ENCODE measurements at regions not wholly inside any gene's neighbourhood (a gene's known extent, or its start where the extent isn't known, plus 50 kb on each side); places are given as distances from the start of the nearest gene placed in this dataset.
"Not testable (repeated sequence)": the region's sequence is repeated elsewhere in the genome, so short reads cannot be mapped to it uniquely, and the experiment has no call there.

DNA sequence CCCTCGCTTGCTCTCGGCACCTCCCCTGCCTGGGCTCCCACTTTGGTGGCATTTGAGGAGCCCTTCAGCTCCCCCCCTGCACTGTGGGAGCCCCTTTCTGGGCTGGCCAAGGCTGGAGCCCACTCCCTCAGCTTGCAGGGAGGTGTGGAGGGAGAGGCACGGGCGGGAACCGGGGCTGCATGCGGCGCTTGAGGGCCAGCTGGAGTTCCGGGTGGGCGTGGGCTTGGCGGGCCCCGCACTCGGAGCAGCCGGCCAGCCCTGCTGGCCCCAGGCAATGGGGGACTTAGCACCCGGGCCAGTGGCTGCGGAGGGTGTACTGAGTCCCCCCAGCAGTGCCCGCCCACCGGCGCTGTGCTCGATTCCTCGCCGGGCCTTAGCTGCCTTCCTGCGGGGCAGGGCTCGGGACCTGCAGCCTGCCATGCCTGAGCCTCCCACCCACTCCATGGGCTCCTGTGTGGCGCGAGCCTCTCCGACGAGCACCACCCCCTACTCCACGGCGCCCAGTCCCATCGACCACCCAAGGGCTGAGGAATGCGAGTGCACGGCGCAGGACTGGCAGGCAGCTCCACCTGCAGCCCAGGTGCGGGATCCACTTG is 730.0 kb upstream of the SEMA6A start:
- not testable (repeated sequence) for DNase-seq (ENCODE audit: low spot score)

DNA sequence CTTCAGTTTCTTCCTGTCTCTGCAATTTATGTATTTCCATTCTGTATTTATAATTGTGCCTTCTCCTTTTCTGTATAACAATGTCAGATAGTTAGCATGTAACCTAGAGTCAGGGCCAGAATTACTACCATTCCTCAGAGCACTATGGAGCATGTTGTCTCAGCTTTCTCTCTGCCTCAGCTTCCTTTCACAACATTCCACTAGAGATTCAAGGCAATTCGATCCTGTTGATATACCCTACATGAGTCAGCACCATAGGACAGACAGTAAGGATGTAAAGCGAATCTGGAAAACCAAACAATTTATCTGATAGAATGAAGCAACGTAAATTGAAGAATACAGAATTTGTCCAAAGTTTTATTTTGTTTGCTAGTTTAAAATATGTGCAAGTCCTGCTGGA is 728.3 kb upstream of the SEMA6A start:
- DNase-seq (ENCODE audit: low spot score): no peak

DNA sequence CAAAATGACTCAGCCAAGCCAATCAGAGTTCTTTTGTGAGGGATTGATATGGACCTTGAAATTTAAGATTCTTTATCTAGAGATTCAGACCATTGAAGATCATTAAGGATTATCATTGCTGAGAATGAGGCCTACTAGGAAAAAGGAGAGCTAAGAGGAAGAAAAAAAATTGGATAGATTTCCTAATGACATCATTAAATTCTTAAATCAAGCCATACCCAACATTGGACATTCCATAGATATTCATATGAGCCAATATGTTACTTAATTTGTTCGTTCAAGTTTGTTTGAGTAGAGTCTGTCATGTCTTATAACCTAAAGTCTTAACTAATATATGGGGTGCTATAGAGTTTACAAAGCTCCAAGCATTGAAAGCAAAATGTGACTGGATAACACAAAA is 727.9 kb upstream of the SEMA6A start:
- no peak for DNase-seq (ENCODE audit: low spot score)

DNA sequence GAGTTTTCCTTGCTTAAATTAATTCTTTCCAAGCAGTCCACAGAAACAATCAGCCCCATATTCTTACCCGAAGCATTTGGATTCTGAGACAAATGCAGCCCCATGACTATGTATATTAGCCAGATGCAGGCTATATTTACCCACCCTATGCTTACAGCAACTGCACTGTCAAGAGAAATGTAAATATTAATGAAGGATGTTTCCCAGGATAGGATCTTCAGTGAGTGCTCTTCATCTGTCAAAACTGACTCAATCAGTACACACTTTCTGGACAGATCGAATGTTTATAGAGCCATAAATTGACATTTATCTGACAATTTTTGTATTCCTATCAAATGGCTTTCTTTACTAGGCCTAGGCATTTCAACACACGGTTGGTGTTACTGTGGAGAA is 725.3 kb upstream of the SEMA6A start:
- no peak for DNase-seq (ENCODE audit: low spot score)

DNA sequence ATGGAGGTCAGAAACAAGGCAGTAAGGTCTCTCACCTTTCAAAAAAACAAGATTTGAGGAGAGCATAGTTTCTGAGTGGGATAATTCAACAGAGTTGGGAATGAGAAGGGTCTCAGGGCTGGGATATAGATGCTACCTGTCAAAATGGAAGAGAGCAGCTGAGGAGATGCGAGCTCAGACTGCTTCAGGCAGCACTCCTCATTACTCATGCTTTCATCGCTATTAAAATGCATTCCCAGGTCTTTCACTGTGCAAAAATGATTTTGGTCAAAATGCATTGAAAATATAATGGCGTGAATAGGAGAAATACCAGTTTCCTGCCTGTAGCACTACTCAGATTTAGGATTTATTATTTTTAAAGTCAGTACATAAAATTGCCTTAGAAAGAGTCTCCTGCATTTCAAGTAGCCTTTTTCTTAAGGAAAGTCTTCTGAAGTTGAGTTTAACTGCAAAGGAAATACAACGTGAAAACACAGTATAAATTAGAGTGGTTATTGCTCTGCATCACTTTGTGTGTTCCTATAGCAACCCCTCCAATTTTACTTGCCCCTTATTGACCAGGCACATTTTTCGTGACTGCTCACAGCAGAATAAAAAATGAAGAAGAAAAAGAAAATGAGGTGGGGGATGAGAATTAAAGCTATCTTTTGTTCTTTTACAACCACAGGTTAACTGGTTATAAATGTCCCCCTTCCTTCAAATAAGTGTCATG is 724.8 kb upstream of the SEMA6A start:
- DNase-seq (ENCODE audit: low spot score): no peak

DNA sequence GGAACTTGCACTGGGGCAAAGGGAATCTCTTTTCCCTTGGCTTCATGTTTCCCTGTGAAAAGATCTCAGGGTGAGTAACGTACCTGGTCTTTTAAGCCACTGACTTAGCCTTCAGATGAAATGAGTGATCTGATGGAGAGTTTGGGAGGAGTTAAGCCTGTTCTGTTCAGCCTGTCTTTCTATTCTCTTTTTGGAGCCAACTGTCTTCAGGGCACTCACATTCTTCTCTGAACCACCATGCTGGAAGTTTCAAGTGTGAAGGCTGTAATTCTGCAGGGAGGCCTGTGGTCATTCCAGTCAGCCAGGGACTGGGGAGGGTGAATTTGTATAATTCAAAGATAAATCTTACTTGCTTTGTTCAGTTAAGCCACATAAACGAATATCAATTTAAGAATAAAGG is 722.2 kb upstream of the SEMA6A start:
- DNase-seq (ENCODE audit: low spot score): no peak

DNA sequence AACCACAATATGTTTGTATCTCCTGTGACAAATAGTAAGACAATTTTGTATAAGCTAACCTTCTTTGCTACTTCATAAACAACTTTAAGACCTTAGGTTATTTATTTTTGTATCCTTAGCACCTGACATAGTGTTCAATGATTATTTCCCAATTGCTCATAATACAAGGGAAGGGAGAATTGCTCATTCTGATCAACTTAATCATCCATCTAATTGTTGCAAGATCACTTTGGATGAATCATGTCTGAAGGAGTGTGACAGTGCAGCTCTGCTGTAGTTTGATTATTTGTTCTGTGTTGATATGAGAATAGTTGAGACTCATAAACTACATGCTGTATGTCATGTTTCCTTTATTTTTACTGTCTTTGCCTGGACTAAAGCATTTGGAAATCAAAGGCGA is 721.3 kb upstream of the SEMA6A start:
- no peak for DNase-seq (ENCODE audit: low spot score)

DNA sequence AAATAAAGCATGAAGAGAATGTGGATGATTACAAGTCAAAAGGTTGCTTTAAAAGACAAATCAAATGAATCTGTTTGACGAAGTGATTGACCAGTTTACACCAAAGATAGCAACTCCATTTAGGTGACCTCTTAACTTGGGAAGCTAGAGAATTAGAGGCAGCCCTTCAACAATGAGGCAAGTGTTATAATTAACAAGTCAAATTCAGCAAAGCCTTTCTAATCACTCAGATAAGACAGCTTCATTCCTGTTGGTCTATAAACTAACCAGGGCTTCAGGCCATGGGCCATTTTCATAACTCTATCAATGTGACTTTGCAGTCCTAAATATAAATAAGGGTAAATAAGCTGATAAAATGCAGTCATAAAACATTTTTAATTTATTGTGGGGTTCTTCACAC is 712.2 kb upstream of the SEMA6A start:
- DNase-seq (ENCODE audit: low spot score): no peak

DNA sequence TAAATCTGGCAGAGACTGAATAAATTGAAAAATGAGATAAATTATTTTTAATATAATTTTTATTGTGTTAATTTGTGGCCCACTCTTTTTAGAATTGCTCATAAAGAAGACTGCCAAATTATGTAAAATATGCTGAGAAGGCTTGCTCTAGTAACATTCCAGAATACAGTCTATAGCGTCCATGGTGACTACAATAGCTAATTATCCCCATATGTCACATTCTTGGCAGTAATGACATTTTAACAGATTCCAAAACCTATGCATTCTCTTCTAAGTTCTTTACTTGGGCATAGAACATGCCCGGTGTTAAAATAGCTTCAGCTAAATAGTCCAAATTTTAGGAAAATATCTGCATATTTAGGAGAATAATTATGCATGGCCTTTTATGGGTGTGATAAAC is 697.0 kb upstream of the SEMA6A start:
- no peak for DNase-seq (ENCODE audit: low spot score)

DNA sequence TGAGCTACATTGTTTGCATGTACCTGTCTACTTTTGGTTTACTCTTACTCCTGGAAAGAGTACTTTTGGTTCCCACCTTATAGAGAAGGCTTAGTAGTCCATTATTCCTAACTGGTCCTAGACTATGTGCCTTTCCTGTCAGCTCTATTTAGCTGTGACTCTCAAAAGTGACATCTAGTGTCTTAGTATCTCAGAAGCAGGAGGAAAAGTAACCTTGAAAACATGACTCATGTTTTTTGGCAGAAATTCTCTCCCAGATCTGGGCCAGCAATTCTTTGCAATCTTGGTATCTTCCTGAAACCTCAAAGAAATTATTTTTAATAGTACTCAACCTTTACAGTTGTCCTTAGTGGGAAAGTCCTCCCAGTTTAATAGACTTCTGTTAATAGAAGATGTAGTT is 691.7 kb upstream of the SEMA6A start:
- DNase-seq (ENCODE audit: low spot score): no peak

DNA sequence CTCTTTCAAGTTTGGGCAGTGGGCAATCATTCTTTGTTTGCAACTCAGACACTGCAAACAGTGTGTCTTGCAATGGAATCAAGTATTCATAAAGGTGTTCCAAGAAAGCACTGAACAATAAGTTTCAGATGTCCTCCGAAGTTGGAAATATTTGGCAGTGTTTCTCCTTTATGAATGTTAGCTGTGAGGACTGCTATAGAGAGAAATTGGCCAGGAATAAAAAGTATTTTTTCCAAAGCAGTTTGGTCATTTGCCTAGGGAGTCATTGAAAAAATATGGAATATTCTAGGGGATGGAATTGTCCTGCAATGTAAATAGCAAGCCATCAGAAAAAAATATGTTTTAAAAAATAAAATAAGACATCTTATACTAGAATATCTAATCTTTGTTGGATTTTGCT is 688.6 kb upstream of the SEMA6A start:
- no peak for DNase-seq (ENCODE audit: low spot score)

DNA sequence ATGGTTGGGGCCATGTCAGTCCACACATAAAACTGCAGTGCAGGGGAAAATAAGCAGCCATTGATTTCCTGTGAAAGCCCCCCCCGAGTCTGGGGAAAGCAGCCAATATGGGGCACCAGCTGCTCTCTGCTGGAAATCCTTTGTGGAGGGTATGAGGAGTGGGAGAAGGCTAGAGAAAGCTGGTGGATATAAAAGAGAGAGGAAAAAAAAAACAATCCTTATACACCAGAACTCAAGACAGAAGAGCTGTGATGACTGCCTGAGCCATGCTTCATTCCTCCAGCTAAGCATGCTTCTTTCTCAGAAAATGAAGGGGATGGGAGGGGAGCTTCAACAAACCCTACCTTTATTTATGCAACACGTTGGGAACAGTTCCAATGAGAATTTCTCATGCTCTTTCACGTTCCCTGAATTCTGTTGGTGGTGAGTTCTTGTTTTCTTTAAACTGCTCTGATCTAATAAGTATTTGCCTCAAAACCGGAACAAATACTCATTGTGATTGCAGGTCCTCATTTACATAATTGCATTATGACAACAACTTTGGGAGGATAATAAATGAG is 688.0 kb upstream of the SEMA6A start:
- DNase-seq (ENCODE audit: low spot score): no peak

DNA sequence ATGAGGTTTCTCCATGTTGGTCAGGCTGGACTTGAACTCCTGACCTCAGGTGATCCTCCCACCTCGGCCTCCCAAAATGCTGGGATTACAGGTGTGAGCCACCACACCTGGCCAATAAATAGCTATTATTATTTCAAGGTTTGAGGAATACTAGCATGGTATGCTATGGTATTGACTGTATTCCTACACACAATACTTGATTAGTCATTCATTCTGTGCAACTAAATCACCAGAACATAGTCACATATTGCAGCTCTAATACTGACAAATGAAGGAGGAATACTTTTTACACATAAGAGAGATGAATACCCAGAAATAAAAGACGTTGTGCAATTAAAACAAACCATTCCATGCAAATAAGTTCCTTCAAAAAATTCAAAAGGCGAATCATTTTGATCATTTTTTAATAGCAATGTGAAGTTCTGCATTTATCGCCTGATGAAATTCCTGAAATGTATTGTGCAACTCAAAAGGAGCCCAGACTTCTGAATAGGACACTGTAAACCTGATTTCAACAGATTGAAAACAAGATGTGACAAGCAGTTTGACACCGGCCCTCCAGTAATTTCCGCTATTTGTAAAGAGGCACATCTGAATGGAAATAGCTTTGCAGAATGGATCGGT is 687.4 kb upstream of the SEMA6A start:
- no peak for DNase-seq (ENCODE audit: low spot score)

DNA sequence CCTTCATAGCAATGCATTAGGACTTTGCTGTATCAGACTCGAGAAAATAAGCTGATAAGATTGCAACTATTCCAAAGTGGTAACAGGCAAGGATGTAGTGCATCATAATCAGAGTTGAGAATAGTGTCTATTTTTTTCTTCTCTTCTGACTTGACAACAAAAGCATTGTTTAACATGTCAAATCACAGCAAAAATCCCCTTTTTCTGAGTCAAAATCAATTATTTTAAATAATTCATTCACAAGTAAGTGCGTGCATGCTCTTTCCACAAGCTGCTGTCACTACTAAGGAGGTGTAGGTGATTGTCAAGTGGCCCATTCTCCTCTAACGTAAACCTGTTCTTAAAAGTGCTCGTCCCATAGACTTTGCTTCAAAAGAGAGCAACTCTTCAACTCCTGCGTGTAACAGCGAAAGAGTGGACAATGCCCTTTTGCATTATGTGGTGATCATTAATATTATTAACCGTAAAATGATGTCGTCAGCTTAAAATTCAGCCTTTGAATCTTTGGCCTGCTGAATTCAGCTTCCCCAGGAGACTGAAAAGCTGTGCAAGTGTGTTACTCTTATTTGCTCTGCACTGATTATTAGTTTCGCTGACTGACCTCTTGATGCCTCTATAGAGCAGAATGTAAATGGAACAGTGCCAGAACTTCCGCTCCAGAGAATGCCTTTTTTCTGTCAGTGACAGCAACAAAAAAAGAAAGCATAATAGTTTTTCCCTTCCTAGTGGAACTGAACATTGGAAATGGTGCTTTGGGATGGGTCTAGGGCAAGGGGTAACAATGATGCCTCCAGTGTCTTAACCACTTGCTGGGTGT is 680.8 kb upstream of the SEMA6A start:
- no peak for DNase-seq (ENCODE audit: low spot score)

DNA sequence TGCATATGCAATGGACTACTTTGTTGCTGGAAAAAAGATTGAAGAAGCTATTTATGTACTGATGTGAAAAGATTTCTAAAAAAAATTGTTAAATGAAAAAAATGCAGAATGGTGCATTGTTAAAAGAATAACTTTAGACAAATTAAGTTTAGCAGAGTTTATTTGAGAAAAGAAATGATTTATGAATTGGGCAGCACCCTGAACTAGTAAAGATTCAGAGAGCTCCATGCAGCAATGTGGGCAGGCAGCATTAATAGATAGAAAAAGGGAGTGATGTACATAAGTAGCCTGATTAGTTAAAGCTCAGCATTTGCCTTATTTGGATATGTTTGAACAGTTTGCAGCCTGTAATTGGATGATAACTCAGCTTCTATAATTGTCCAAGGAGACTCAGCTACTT is 677.9 kb upstream of the SEMA6A start:
- no peak for DNase-seq (ENCODE audit: low spot score)

DNA sequence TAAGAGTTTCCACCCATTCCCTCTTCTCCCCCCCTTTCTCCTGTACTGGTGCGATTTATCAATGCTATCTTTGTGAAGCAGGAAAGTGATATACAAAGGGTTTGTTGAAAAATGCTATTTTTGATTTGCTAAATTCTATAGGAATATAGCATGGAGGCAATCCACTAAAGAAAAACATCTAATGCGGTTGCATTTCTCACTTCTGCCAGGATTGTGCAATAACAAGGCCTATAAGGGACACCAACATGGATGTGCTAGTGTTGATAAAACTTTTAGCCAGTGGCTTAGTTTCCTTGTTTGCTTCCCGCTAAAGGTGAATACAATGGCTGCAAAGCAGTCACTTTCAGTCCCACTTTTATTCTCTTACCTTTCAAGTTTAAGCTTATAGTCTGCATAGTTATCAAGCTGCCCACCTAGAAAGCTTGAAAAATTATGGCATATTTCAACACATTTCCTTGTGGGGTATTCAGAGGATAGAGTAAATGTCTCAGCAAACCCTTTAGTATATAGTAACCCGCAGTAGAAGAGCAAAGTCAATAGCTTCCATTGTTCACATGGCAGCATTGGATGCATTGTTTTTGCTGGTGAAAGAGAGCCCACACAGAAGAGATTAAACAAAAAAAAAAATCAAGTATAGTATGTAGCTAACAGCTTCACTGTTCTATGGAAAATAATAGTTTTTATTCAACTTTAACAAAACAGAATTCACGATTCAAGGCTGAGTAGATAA is 674.6 kb upstream of the SEMA6A start:
- DNase-seq (ENCODE audit: low spot score): no peak

DNA sequence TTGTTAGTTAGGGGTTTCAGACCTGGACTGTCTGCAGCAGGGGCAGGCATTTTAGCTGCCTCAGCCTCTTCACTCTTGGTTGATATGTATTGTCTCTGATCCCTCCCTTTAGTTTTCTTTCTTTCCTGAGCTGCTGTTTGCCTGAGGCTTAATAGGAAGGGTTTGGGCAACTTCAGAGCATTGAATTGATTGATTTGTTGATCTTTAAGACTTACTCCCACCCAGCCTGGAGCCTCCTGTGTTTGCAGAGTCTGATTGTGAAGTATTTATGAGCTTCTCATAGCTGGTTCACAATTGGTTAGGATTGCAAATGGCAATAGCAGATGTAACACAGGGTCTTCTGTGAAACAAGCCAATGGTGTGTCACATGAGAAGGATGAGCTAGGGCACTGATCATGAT is 671.8 kb upstream of the SEMA6A start:
- DNase-seq (ENCODE audit: low spot score): no peak

DNA sequence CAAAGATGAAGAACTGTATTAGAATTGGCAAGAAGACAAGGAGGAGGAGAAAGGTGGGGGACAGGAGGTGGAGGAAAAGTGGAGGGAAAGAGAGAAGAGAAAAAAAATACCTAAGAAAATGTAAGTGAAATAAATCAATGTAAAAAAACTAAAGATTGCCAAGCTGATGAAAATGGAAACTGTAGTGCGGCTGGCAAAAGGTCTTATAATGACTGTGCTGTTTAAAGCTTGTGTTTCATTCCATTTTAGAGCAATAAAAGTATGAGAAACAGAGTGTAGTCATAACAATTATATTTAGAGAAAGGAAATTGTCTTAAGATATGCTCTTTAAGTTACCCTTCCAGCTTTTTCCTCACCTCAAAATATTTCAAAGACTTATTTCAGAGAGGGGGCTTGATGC is 670.5 kb upstream of the SEMA6A start:
- no peak for DNase-seq (ENCODE audit: low spot score)

DNA sequence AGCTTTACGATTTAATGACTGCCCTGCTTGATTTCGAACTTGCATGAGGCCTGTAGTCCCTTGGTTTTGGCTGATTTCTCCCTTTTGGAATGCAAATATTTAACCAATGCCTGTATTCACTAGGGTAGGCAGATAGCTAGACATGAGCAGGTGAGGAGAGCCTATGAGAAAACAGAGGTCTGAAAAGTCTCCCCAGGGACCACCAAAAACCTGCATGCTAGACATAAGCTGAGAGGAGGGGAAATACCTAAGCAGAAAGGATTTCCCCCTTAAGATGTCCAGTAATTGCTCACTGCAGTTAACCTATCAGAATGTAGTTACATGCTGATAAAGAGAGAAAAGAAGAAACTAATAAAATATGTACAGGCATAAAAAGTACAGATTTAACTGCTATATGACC is 667.4 kb upstream of the SEMA6A start:
- no peak for DNase-seq (ENCODE audit: low spot score)

DNA sequence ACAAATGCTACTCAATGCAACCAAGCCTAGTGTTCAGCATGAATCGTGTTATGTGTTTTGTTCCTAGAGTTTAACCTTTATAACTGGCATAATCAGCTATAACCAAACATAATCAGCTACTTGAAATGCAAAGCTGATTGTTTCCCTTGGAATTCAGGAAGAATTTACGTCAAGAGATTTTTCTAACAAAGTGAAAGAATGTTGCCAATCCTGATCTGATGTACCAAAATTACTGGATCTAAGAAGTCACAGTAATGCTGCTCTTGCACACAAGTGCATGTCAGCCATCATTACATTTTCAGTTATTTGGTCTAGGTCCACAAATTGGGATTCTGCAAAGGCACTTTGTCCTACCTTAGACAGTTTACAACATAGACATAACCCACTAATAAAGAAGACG is 662.3 kb upstream of the SEMA6A start:
- DNase-seq (ENCODE audit: low spot score): no peak

DNA sequence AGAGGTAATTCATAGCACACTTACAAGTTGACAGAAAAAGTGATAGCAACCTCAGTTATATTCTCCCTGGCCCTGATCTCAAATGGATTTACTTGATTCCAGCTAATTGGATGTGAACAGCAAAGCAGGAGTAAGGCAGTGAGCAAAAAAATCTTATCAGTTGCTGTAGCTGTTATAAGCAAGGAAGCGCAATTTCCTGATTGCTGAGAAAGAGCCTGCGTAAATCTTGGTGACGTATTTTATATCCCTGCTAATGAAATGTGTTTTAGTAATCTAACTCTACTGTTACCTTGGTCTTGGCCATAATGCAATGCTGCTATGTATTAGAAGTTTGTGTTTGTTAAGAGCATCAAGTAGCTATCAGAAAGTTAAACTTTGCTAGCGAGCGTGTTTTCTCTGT is 661.2 kb upstream of the SEMA6A start:
- no peak for DNase-seq (ENCODE audit: low spot score)

DNA sequence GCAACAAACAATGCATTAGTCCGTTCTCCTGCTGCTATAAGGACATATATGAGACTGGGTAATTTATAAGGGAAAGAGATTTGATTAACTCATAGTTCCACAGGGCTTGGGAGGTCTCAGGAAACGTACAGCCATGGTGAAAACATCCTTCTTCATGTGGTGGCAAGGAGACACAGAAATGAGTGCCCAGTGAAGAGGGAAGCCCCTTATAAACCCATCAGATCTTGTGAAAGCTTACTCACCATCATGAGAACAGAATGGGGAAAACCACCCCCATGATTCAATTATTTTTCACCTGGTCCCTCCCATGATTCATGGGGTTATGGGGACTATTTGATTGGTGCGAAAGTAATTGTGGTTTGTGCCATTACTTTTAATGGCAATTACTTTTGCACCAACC is 655.8 kb upstream of the SEMA6A start:
- DNase-seq (ENCODE audit: low spot score): no peak
